ENCODE measurements at regions not wholly inside any gene's neighbourhood (a gene's known extent, or its start where the extent isn't known, plus 50 kb on each side); places are given as distances from the start of the nearest gene placed in this dataset.

DNA sequence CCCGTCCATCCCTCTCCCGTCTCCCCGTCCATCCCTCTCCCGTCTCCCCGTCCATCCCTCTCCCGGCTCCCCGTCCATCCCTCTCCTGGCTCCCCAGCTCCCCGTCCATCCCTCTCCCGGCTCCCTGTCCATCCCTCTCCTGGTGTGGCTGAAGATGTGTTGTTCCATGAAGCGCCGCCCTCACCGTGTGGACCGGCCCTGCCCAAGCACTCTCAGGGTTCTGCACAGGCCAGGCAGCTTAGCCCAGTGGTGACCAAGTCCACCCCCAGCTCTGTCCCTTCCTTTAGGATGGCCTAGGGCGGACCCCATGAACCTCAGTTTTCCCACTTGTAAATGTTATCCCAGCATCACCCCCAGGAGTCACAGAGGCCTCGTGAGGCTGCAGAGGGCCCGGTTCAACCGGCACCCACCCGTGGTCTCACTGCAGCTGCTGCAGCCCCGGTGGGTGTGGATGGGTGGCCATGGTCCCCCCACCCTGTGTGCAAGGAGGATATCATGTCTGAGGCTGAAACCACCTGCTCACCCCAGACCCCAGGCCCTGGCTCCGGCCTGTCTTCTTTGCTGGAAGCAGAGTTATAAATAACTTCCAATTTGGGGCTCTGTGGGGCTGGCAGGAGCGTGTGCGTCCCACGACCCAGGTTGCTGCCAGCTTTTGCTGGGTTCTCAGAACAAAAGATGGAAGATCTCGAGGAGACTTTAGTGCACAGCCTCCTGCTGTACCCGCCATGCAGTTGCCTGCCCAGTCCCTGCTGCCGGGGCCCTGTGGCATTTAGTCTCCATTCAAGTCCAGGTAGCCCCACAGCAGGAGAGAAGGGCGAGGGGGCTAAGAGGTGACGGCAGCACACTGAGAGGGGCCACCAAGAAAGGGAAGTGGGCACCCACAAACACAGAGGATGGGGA lies 1147.8 kb downstream of the BRD1 start:
- TF ChIP-seq EZH2 (IDR thresholded peaks at IDR 0.05; ENCODE audit: insufficient read depth, poor library complexity, severe bottlenecking), result no peak
- TF ChIP-seq EZH2phosphoT487 (IDR thresholded peaks at IDR 0.05; ENCODE audit: insufficient read depth, low read depth), result no peak
